B cell (primary cell): ENCODE measurements at regions not wholly inside any gene's neighbourhood (a gene's known extent, or its start where the extent isn't known, plus 50 kb on each side); places are given as distances from the start of the nearest gene placed in this dataset.

ENCODE experiments used
- ATAC-seq: fragments of 200-7000 bp; cut with Tn5 transposase; one replicate; pipeline ENCODE4 v1.10.0; 2021; ENCODE audit warnings: low read depth, mild to moderate bottlenecking, moderate number of reproducible peaks, moderate library complexity
- CTCF ChIA-PET: fragments of 350-600 bp; sonication (Branson Sonifier 250); formaldehyde crosslinking; loops from one replicate; lab custom pipeline; 2021; ENCODE audit warnings: antibody characterized with exemption, inconsistent platforms; lab: Charles Lee
- POLR2A ChIA-PET: fragments of 350-600 bp; sonication (Branson Sonifier 250); formaldehyde crosslinking; loops from one replicate; lab custom pipeline; 2021; ENCODE audit warnings: antibody characterized with exemption; lab: Charles Lee
- DNase-seq: peaks from one replicate; pipeline ENCODE4 v3.0.0; 2013
- H2AFZ ChIP-seq: 2 replicates; pipeline ENCODE4 v1.6.1; 2012; ENCODE audit warnings: mild to moderate bottlenecking, low read depth, low read length; ENCODE audit not compliant: insufficient read depth, poor library complexity, severe bottlenecking
- H3K27ac ChIP-seq, 2 donors: 1 replicate in 1 of 2; 2 replicates in 1 of 2; pipeline ENCODE4 v1.5.1; 2012 to 2013; ENCODE audit warnings: low read length in 2 of 2, mild to moderate bottlenecking in 2 of 2, moderate library complexity in 1 of 2
- H3K27me3 ChIP-seq, 4 experiments: fragments of 200-600 bp in 1 of 4; sonication (generic) in 1 of 4; replicated peaks in 1 of 4; 1 replicate in 2 of 4; 2 replicates in 2 of 4; pipeline versions ENCODE4 v1.6.1 to v1.7.0; 2013 to 2016; ENCODE audit warnings: low read length in 3 of 4, mild to moderate bottlenecking in 2 of 4, mixed read lengths in 1 of 4, moderate library complexity in 1 of 4; ENCODE audit not compliant: insufficient read depth in 4 of 4, control insufficient read depth in 3 of 4; ENCODE audit errors: control extremely low read depth in 1 of 4
- H3K36me3 ChIP-seq, 2 experiments: replicated peaks in 1 of 2; 1 replicate in 1 of 2; 2 replicates in 1 of 2; pipeline versions ENCODE4 v1.6.1 to v1.7.1; 2013; ENCODE audit warnings: low read length in 1 of 2; ENCODE audit not compliant: insufficient read depth in 2 of 2, control insufficient read depth in 1 of 2; ENCODE audit errors: control extremely low read depth in 1 of 2, extremely low read depth in 1 of 2
- H3K4me1 ChIP-seq, 2 donors: fragments of 200-600 bp in 1 of 2; sonication (generic) in 1 of 2; 1 replicate in 1 of 2; 2 replicates in 1 of 2; pipeline versions ENCODE4 v1.5.1 to v1.6.1; 2013 to 2017; ENCODE audit warnings: low read length in 2 of 2; ENCODE audit not compliant: control insufficient read depth in 2 of 2, insufficient read depth in 2 of 2
- H3K4me2 ChIP-seq: replicated peaks from 2 replicates; pipeline ENCODE3; 2012; ENCODE audit warnings: mild to moderate bottlenecking, low read depth, low read length; ENCODE audit not compliant: poor library complexity, severe bottlenecking
- H3K4me3 ChIP-seq, 5 experiments: fragments of 200-600 bp in 1 of 5; sonication (generic) in 1 of 5; 1 replicate in 3 of 5; 2 replicates in 2 of 5; pipeline versions ENCODE4 v1.5.1 to v1.7.0; 2011 to 2016; ENCODE audit warnings: low read length in 4 of 5, mild to moderate bottlenecking in 4 of 5, low read depth in 2 of 5, control low read depth in 1 of 5, moderate library complexity in 1 of 5; ENCODE audit not compliant: insufficient read depth in 1 of 5; ENCODE audit errors: control extremely low read depth in 1 of 5, extremely low read depth in 1 of 5
- H3K79me2 ChIP-seq: fragments of 200-600 bp; sonication (generic); one replicate; pipeline ENCODE4 v1.6.0; 2016; ENCODE audit warnings: low read length; ENCODE audit not compliant: control insufficient read depth, insufficient read depth
- H3K9ac ChIP-seq: fragments of 200-600 bp; sonication (generic); 2 replicates; pipeline ENCODE4 v1.6.1; 2017; ENCODE audit warnings: mild to moderate bottlenecking, low read length, moderate library complexity
- H3K9me3 ChIP-seq, 3 donors: one replicate each; pipeline versions ENCODE4 v1.6.1 to v1.7.1; 2013; ENCODE audit warnings: low read length in 2 of 3; ENCODE audit not compliant: control insufficient read depth in 2 of 3, insufficient read depth in 1 of 3; ENCODE audit errors: control extremely low read depth in 1 of 3
- H4K20me1 ChIP-seq: 2 replicates; pipeline ENCODE4 v1.6.0; 2012; ENCODE audit warnings: mild to moderate bottlenecking, low read length; ENCODE audit not compliant: insufficient read depth, control insufficient read depth, poor library complexity, severe bottlenecking
- H3K27ac Mint-ChIP-seq: one replicate; pipeline ENCODE4 v1.8.0; 2021; ENCODE audit warnings: mixed read lengths
- H3K27me3 Mint-ChIP-seq: one replicate; pipeline ENCODE4 v1.8.0; 2021; ENCODE audit warnings: mixed read lengths
- H3K4me1 Mint-ChIP-seq: one replicate; pipeline ENCODE4 v1.8.0; 2021; ENCODE audit warnings: mixed read lengths
- H3K4me3 Mint-ChIP-seq: one replicate; pipeline ENCODE4 v1.8.0; 2021; ENCODE audit warnings: mixed read lengths
- H3K9me3 Mint-ChIP-seq: one replicate; pipeline ENCODE4 v1.8.0; 2022; ENCODE audit warnings: mixed read lengths; ENCODE audit not compliant: insufficient read depth
- CTCF ChIP-seq: fragments of 200-600 bp; IDR thresholded peaks from one replicate; pipeline ENCODE4 v1.8.0; 2022; ENCODE audit warnings: antibody characterized with exemption, mild to moderate bottlenecking
- EZH2 ChIP-seq: IDR thresholded peaks from 2 replicates; pipeline ENCODE4 v1.6.1; 2012; ENCODE audit warnings: borderline replicate concordance, low read depth, mild to moderate bottlenecking, moderate library complexity, low read length; ENCODE audit not compliant: insufficient read depth, poor library complexity, severe bottlenecking
- WGBS: methylation state at CpG from one replicate; pipeline ENCODE4 v1.1.5; 2013; ENCODE audit warnings: missing lambda C conversion rate; ENCODE audit not compliant: insufficient coverage; 5-methylcytosine and 5-hydroxymethylcytosine counted together
- intact Hi-C: fragments of 100-400 bp; cut with micrococcal nuclease; formaldehyde crosslinking; loops from one replicate; pipeline ENCODE4 v1.10.0; 2022

- Histone ChIP-seq H3K4me3 (no peak overlapping the region), H4K20me1 (no peaks in the 10 kb centered on the region), H2AFZ (no peak overlapping the region), H3K27ac (no peak overlapping the region), H3K79me2 (no peaks in the 10 kb centered on the region), H3K9ac (no peak overlapping the region), H3K36me3 (no peaks in the 10 kb centered on the region), H3K4me2 (no peak overlapping the region), H3K9me3 (peaks cover 0 to 3% (median 0%) of the 10 kb centered on the region in 3 donors), H3K27me3 (no peaks in the 10 kb centered on the region), H3K4me1 (no peaks in the 10 kb centered on the region)
- POLR2A ChIA-PET = no interaction called here
- intact Hi-C loops = no loop called here
- Mint-ChIP-seq H3K27me3 (no peaks in the 10 kb centered on the region), H3K4me1 (no peaks in the 10 kb centered on the region), H3K9me3 (no peaks in the 10 kb centered on the region), H3K27ac (no peak overlapping the region), H3K4me3 (no peak overlapping the region)
- DNase-seq = no peak
- no peak for ATAC-seq
- WGBS = 80% methylated on average over 1 of the region's 4 CpGs
- no peak for TF ChIP-seq EZH2
- TF ChIP-seq CTCF = no peak
- CTCF ChIA-PET = no interaction called here
Measured at GRCh38 chr1:188425687-188426086, 1596.9 kb downstream of the PLA2G4A start.

- ChIA-PET POLR2A (no interaction called here), CTCF (no interaction called here)
- Histone ChIP-seq H3K4me2 (no peak overlapping the region), H2AFZ (no peak overlapping the region), H3K9me3 (no peaks in the 10 kb centered on the region), H3K79me2 (no peaks in the 10 kb centered on the region), H3K4me1 (no peaks in the 10 kb centered on the region), H3K27ac (no peak overlapping the region), H3K4me3 (no peak overlapping the region), H4K20me1 (no peaks in the 10 kb centered on the region), H3K9ac (no peak overlapping the region), H3K27me3 (no peaks in the 10 kb centered on the region), H3K36me3 (no peaks in the 10 kb centered on the region)
- Mint-ChIP-seq H3K4me1 (no peaks in the 10 kb centered on the region), H3K9me3 (no peaks in the 10 kb centered on the region), H3K27me3 (no peaks in the 10 kb centered on the region), H3K4me3 (no peak overlapping the region), H3K27ac (no peak overlapping the region)
- intact Hi-C loops = no loop called here
- ATAC-seq = no peak
- TF ChIP-seq EZH2 = no peak
- no peak for TF ChIP-seq CTCF
- DNase-seq = no peak
Measured at GRCh38 chr1:188426561-188426960, 1597.8 kb downstream of the PLA2G4A start.
